ENCODE measurements at regions not wholly inside any gene's neighbourhood (a gene's known extent, or its start where the extent isn't known, plus 50 kb on each side); places are given as distances from the start of the nearest gene placed in this dataset.
"Not testable (repeated sequence)": the region's sequence is repeated elsewhere in the genome, so short reads cannot be mapped to it uniquely, and the experiment has no call there.

DNA sequence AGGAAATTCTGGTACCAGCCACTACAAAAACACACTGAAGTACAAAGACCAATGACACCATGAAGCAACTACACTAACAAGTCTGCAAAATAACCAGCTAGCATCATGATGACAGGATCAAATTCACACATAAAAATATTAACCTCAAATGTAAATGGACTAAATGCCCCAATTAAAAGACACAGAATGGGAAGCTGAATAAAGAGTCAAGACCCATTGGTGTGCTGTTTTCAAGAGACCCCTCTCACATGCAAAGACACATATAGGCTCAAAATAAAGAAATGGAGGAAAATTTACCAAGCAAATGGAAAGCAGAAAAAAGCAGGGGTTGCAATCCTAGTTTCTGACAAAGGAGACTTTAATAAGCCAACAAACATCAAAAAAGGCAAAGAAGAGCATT, 50.5 kb upstream of the EFNA5 start:
- not testable (repeated sequence) for DNase-seq; H3K4me3 ChIP-seq (ENCODE audit: low read length); H3K36me3 ChIP-seq (ENCODE audit: control insufficient read depth, insufficient read depth, low read length); H3K9me3 ChIP-seq (replicated peaks; ENCODE audit: control insufficient read depth, low read depth, low read length); H3K4me1 ChIP-seq (ENCODE audit: control insufficient read depth, insufficient read depth, low read length); H3K27me3 ChIP-seq (ENCODE audit: control insufficient read depth, insufficient read depth, low read length); H3K27ac ChIP-seq (ENCODE audit: low read length)
